Activated CD8-positive, alpha-beta memory T cell treated with anti-CD3 and anti-CD28 coated beads for 24 hours (primary cell): ENCODE measurements at regions not wholly inside any gene's neighbourhood (a gene's known extent, or its start where the extent isn't known, plus 50 kb on each side); places are given as distances from the start of the nearest gene placed in this dataset.
"Not testable (repeated sequence)": the region's sequence is repeated elsewhere in the genome, so short reads cannot be mapped to it uniquely, and the experiment has no call there.

Source experiments
- DNase-seq: peaks from one replicate; pipeline ENCODE4 v3.0.0-alpha.2; 2020

DNA sequence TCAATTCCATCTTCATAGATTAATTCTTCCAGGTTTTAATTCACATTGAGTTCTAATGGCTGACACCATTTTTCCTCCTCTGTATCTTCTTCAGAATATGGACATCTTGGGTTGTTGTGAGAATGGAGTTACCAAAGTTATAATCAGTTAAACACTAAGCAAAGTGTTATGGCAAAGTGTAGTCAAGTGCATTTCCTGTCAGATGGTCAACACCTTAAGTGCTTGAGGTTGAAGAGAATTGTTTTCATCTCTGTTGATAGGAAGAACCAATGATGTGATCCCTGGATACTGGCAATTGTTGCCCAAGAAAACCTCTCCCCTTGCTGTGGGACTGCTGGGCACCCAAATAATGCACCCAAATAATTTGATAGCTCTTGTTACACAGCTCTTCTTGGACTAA, 102.6 kb upstream of the SATB1 start:
- DNase-seq: no peak

DNA sequence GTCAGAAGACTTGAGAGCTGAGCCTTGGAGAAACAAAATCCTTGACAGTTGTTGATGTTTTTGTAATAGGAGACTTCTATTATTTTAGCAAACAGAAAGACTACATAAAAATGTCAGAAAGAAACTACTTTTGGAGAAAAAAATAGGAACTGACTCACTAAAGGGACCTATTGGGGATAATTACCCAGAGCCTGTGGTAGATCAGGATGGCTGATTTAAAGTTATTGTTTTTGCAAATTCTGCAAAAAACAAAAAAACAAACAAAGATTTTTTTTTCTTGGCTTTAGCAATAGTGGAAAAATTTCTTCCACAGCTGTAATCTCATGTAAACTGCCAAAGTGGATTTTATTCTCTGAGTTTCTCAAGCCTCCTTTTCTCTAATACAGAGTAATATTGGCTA, 101.5 kb upstream of the SATB1 start:
- DNase-seq: no peak

DNA sequence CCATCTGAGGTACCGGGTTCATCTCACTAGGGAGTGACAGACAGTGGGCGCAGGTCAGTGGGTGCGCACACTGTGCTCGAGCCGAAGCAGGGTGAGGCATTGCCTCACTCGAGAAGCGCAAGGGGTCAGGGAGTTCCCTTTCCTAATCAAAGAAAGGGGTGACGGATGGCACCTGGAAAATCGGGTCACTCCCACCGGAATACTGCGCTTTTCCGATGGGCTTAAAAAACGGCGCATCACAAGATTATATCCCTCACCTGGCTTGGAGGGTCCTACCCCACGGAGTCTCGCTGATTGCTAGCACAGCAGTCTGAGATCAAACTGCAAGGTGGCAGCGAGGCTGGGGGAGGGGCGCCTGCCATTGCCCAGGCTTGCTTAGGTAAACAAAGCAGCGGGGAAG, 91.0 kb upstream of the SATB1 start:
- not testable (repeated sequence) for DNase-seq

DNA sequence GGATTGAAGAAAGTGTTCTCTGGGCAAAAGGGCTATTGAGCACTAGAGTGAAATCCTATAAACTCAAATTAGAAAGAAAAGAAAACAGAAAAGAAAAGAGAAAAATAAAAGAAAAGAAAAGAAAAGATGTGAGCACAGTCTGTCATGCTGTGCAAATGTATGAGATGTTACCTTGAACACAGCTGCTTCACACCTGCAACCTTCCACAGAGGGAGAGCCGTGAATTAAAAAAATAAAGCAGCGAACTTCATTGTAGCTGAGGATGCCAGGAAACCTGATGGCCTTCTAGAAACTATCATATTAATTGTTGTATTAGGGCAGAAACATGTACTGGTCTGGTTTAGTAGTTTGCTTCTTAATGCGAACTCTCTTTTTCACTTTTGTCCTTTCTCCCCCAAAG, 88.0 kb upstream of the SATB1 start:
- no peak for DNase-seq

DNA sequence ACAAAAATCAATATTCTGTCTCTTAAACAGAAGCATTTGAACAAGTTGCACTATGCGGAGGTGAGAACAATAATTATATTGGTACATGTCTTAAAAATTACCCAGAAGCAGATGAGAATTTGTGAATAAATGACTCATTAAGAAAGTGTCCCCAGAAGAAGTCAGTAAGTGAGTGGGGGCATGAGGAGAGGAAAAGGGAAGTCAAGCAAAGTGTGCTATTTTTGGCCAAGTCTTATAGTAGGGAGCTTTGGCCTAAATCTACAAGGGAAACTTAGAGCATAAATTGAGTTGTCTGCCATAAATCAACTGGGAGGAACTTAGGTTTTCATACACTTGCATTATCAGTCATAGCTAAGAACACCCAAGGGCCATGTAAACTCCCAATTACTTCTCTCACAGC, 86.9 kb upstream of the SATB1 start:
- no peak for DNase-seq

DNA sequence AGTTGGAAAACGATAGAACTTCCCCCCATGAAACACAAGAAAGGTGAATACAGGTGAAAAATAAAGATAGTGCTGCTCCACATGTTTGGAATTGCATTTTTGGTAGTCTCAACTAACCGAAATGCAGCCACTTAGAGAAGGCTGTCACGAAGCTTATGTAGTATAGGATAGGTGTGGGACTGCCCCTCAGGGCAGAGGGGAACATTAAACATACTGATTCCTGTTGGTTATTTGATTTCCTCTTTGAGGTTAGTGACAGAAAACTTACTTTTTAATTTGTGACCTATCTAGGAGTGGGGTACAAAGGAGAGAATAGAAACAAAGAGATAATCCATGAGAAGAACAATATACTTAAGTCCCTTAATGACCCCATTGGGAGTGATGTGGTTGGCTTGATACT, 85.8 kb upstream of the SATB1 start:
- DNase-seq: no peak

DNA sequence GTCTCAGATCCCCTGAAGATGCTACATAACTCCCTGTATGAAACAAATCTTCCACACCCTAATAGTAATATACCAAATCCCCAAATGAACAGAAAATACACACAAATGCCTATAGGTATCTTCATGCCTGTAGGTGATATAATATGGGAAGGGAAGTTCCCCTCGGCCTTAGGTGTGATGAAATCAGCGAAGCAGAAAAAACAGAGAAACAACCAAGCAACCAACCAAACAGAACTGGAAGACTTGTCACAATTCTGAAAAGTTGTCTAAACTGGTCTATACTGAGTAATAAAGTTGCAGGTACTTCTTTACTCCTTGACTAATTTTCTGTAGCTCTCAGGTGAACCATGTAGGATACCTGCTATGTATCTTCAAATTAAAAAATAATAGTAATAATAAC, 82.2 kb upstream of the SATB1 start:
- DNase-seq: no peak

DNA sequence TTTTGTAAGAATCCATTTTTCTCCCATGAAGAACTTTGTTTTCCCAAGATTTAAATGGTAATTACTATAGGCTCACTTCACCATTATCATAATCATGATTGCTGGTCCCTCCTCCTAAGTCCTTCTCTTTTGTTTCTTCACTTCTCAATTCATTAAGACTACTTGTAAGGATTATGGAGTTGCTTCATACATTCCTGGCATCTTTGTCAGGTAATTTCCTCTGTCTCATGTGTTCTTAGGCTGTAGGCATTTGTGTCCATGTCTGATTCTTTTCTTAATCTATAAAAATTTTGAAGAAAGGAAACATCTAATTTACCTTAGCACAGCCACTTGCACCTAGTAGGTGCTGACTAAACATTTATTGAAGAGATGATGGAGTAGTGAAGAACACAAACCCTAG, 79.9 kb upstream of the SATB1 start:
- DNase-seq: no peak

DNA sequence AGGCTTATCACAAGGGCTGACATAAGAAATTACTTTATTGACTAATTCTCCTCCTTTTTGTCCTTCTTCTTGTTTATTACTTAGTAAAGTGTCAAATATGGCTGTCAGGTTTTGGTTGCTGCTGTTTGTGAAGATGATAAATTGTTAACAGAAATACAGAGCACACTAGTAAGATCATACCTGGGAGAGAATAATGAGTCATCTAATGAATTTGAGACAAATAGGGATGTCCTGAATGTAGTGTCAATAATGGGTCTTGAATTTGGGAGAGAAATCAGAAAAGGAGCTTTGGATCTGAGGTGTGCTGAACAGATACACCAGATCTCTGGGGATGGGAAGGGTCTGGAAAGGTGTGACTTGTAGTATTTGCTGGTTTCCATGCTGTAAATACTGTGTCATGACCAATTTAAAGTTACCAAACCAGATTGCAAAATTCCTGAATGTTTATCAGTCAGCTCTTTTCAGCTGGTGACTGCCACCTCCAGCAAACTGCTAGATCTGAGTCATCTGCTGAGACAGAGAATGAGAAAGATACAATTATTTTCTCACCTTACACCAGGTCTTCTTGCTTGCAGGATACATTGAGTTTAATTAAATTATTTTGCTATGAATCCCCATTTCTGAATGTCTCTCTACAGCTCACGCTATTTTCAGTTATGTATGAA, 76.7 kb upstream of the SATB1 start:
- no peak for DNase-seq

DNA sequence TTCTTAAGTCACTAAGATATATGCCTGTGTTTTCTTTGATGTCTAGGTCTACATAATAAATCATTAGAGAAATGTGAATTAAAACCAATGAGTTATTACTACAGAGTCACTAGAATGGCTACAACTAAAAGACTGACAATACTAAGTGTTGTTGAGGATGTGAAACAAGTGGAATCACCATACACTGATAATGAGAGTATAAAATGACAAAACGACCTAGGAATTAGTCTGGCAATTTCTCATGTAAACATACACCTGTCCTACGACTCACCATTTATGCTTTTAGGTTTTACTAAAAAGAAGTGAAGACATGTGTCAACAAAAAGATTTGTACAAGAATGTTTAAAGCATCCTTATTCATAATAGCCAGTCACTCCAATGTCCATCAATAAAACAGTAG, 75.2 kb upstream of the SATB1 start:
- DNase-seq: no peak

DNA sequence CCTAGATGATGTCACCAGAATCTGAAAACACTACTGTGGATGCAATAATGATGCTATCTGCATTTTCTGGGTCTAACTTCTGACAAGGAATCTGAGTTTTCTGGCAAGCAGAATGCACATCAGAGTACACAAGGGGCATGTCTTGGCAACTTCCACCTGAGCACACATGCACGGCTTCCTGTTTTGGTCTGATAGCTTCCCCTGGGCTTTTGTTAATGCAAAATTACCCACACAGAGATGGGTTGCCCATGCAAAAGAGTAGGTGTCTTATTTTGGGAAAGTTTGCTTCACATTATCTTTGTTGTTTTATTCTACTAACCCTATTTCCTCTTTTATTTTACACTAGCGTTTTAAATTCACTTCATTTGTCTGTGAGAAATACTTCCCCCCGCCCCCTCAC, 74.2 kb upstream of the SATB1 start:
- no peak for DNase-seq

DNA sequence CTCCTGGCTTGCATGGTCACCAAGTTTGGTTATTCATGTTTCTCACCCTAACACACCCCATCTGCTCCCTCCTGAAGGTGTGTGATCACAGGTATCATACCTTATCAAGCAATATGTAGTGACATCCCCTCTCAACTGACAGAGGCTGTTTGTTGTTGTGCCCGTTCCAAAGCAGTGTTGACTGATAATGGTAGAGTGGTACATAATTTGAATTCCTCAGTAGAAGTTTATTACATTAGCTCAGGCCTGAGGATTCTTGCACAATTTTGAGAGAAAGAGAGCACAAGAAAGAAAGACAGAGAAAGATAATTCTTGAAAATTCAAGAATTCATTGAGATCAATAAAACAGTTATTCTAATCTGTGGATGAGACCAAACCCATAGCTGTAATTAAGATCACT, 69.1 kb upstream of the SATB1 start:
- DNase-seq: no peak

DNA sequence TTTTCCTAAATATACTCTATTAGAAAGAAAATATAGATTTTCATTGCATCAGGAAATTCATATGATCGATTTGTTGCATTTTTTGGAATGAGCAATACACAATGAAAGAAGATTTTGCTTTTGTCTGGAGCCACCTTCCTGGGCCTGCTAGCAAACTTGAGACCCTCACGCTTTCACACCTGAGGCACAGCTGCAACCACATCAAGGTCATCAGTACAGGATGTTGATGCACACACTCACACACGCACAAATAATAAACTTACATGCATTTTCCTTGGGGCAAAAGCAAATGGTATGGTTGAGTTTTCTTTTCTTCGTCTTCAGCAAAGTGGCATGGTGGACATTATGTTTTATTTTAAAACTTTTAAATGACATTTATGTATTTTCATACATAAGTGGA, 64.8 kb upstream of the SATB1 start:
- no peak for DNase-seq

DNA sequence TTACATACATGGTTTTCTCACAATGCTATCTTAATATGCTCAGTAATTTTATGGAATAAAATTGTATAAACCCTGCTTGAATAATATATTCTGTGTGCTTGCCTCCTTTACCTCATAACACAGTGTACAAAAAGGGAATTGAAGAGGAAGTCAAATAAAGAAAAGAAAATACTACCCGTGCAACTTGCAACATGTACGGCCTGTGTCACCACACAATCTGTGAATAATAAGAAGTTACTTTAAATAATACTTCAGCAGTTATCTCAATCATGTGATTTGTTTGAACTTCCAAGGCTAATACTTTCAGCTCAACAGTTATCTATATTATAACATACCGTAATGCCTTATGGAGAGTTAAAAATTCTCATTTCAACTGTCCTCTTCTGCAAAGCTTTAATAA, 58.1 kb upstream of the SATB1 start:
- DNase-seq: no peak

DNA sequence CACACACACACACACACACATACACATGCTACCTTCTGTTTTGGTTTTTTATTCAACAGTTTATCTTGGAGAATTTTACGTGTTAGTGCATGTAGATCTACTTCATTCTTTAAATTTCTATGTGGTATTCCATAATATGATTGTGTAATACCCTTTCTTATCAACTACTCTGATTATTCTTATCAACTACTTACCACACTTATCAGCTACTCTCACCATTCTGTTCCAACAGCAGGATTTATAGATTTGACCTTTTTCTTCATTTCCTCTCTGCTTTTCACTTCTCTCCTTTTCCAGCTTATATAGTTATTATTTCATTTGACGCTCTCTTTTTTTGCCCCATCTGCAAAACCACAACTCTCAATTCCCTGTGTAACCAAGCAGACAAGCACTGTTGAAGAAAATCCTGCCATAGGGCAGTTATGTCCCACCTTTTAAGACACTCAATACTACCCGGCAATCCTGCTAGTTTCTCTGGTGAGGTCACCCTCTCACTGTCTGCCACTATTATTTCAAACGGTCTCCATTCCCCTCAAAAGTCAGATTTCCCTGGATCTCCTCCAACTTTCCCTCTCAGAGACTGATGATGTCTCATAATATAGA, 56.9 kb upstream of the SATB1 start:
- DNase-seq: no peak

DNA sequence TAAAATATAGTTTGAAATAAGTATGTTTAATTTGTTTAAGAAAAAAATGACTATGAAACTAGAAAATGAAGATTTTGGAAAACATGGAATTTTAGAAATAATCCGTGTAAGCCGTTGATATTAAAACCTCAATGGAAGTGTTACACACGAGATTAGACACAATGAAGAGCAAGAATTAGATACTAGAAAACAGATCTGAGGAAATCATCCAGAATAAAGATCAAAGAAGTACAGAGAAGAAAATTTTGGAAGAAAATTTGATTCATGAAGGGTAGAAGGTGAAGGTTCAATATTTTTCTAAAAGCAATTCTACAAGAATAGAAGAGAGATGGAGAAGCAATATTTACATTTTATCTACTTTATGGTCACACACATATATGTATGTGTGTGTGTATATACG, 52.5 kb upstream of the SATB1 start:
- DNase-seq: no peak
